Tibial nerve (tissue), 4 donors: ENCODE measurements at regions not wholly inside any gene's neighbourhood (a gene's known extent, or its start where the extent isn't known, plus 50 kb on each side); places are given as distances from the start of the nearest gene placed in this dataset.
A peak's percentile ranks its signal among the peaks of the same experiment; 100 is the strongest.

Source experiments
- DNase-seq, 2 donors: peaks; one replicate each; pipeline ENCODE4 v3.0.0-alpha.2; 2019; ENCODE audit warnings: low spot score in 2 of 2
- H3K27ac ChIP-seq, 4 donors: fragments of 200-600 bp; sonication (generic) in 3 of 4; one replicate each; pipeline ENCODE4 v1.5.1; 2017 to 2019; ENCODE audit warnings: mild to moderate bottlenecking in 1 of 4
- H3K27me3 ChIP-seq, 2 donors: fragments of 200-600 bp; sonication (generic) in 1 of 2; one replicate each; pipeline versions ENCODE4 v1.5.1 to v1.6.0; 2017 to 2019
- H3K36me3 ChIP-seq, 3 donors: fragments of 200-600 bp; sonication (generic); one replicate each; pipeline ENCODE4 v1.5.1; 2018 to 2019
- H3K4me1 ChIP-seq, 4 donors: fragments of 200-600 bp; sonication (generic) in 3 of 4; one replicate each; pipeline ENCODE4 v1.5.1; 2017 to 2019
- H3K4me3 ChIP-seq, 4 donors: fragments of 200-600 bp; sonication (generic) in 3 of 4; one replicate each; pipeline ENCODE4 v1.5.1; 2017 to 2019; ENCODE audit warnings: mild to moderate bottlenecking in 1 of 4, moderate library complexity in 1 of 4
- H3K9me3 ChIP-seq, 4 donors: fragments of 200-600 bp; sonication (generic) in 3 of 4; one replicate each; pipeline ENCODE4 v1.5.1; 2017 to 2019
- CTCF ChIP-seq, 5 experiments: fragments of 200-600 bp in 3 of 5; fragments of 450-650 bp in 2 of 5; sonication (generic) in 3 of 5; IDR thresholded peaks; one replicate each; pipeline ENCODE4 v1.5.1; 2016 to 2019; ENCODE audit warnings: antibody characterized with exemption in 5 of 5, mild to moderate bottlenecking in 3 of 5, moderate library complexity in 2 of 5
- EP300 ChIP-seq, 2 donors: sonication (generic); formaldehyde crosslinking; IDR thresholded peaks; one replicate each; pipeline ENCODE4 v1.6.1; 2017; ENCODE audit warnings: antibody characterized with exemption in 2 of 2, mild to moderate bottlenecking in 1 of 2
- POLR2A ChIP-seq, 2 donors: fragments of 450-650 bp; IDR thresholded peaks; one replicate each; pipeline ENCODE4 v1.6.1; 2017; ENCODE audit warnings: antibody characterized with exemption in 2 of 2, mild to moderate bottlenecking in 2 of 2, moderate library complexity in 2 of 2
- WGBS, 2 donors: methylation state at CpG; one replicate each; pipeline ENCODE4 v1.1.5; 2018; 5-methylcytosine and 5-hydroxymethylcytosine counted together

- no peaks in the 10 kb centered on the region for H3K36me3 ChIP-seq
- TF ChIP-seq CTCF (IDR thresholded peaks at IDR 0.05) (no peak), POLR2A (IDR thresholded peaks at IDR 0.05) (no peak), EP300 (IDR thresholded peaks at IDR 0.05) (no peak)
- H3K27ac ChIP-seq, result no peak overlapping the region
- H3K9me3 ChIP-seq, result peaks cover 0 to 14% (median 0%) of the 10 kb centered on the region in 4 donors
- WGBS, 2 donors, result 95 to 96% methylated on average over 13 of the region's 13 CpGs
- H3K27me3 ChIP-seq, result no peaks in the 10 kb centered on the region
- H3K4me3 ChIP-seq, result no peak overlapping the region
- peaks cover 0 to 39% (median 28%) of the 10 kb centered on the region in 4 donors for H3K4me1 ChIP-seq
- DNase-seq, result no peak
Observed at GRCh38 chr17:77879226-77879895, 79.1 kb upstream of the TNRC6C start.

- TF ChIP-seq CTCF (IDR thresholded peaks at IDR 0.05) (no peak), EP300 (IDR thresholded peaks at IDR 0.05) (no peak), POLR2A (IDR thresholded peaks at IDR 0.05) (no peak)
- Histone ChIP-seq H3K36me3 (no peaks in the 10 kb centered on the region), H3K27me3 (no peaks in the 10 kb centered on the region), H3K4me3 (no peak overlapping the region), H3K27ac (no peak overlapping the region), H3K9me3 (peaks cover 0 to 14% (median 0%) of the 10 kb centered on the region in 4 donors), H3K4me1 (peaks cover 0 to 39% (median 28%) of the 10 kb centered on the region in 4 donors)
- WGBS, 2 donors, result 94 to 96% methylated on average over 9 of the region's 9 CpGs
- DNase-seq, result no peak
Observed at GRCh38 chr17:77879896-77880280, 78.6 kb upstream of the TNRC6C start.

GRCh38 chr17:77880711-77881450 is 77.6 kb upstream of the TNRC6C start:
- Histone ChIP-seq H3K36me3 (no peaks in the 10 kb centered on the region), H3K4me3 (no peak overlapping the region), H3K27ac (peak overlapping the region in 3 of 4 donors; percentile 40 to 68 (median 49)), H3K27me3 (no peaks in the 10 kb centered on the region), H3K9me3 (peaks cover 0 to 7% (median 0%) of the 10 kb centered on the region in 4 donors), H3K4me1 (peaks cover 0 to 39% (median 28%) of the 10 kb centered on the region in 4 donors)
- no peak for DNase-seq
- 80 to 91% methylated on average over 10 to 11 of the region's 11 CpGs for WGBS, 2 donors
- no peak for TF ChIP-seq CTCF (IDR thresholded peaks at IDR 0.05)
- TF ChIP-seq EP300 (IDR thresholded peaks at IDR 0.05), result no peak

GRCh38 chr17:77881545-77881944 is 77.0 kb upstream of the TNRC6C start:
- H3K4me1 ChIP-seq, result peaks cover 0 to 44% (median 30%) of the 10 kb centered on the region in 4 donors
- WGBS, 2 donors, result 16 to 18% methylated on average over 10 of the region's 10 CpGs
- no peaks in the 10 kb centered on the region for H3K27me3 ChIP-seq
- peaks cover 0 to under 1% (median 0%) of the 10 kb centered on the region in 4 donors for H3K9me3 ChIP-seq
- no peak overlapping the region for H3K4me3 ChIP-seq
- peak; percentile 54 to 55 for DNase-seq
- H3K36me3 ChIP-seq, result no peaks in the 10 kb centered on the region
- peak overlapping the region in 3 of 4 donors; percentile 40 to 68 (median 49) for H3K27ac ChIP-seq
- TF ChIP-seq EP300 (IDR thresholded peaks at IDR 0.05) (peak; percentile 23 to 62), CTCF (IDR thresholded peaks at IDR 0.05) (no peak), POLR2A (IDR thresholded peaks at IDR 0.05) (no peak)

- H3K36me3 ChIP-seq, result no peaks in the 10 kb centered on the region
- peak overlapping the region in 1 of 4 donors; percentile 35 for H3K27ac ChIP-seq
- H3K27me3 ChIP-seq, result no peaks in the 10 kb centered on the region
- WGBS, 2 donors, result 76 to 77% methylated on average over 4 of the region's 4 CpGs
- no peak for DNase-seq
- no peak overlapping the region for H3K4me3 ChIP-seq
- H3K4me1 ChIP-seq, result peaks cover 0 to 49% (median 33%) of the 10 kb centered on the region in 4 donors
- no peaks in the 10 kb centered on the region for H3K9me3 ChIP-seq
- TF ChIP-seq CTCF (IDR thresholded peaks at IDR 0.05), result no peak
- TF ChIP-seq POLR2A (IDR thresholded peaks at IDR 0.05), result no peak
- no peak for TF ChIP-seq EP300 (IDR thresholded peaks at IDR 0.05)
Observed at GRCh38 chr17:77882040-77882439, 76.5 kb upstream of the TNRC6C start.
